ENCODE measurements at regions not wholly inside any gene's neighbourhood (a gene's known extent, or its start where the extent isn't known, plus 50 kb on each side); places are given as distances from the start of the nearest gene placed in this dataset.

- H3K27ac Mint-ChIP-seq, result no peak overlapping the region
- H3K36me3 ChIP-seq (ENCODE audit: insufficient read depth, low read length), result no peaks in the 10 kb centered on the region
- ATAC-seq (ENCODE audit: poor library complexity), result no peak
- peaks cover 0 to 7% of the 10 kb centered on the region in 2 experiments for H3K9me3 ChIP-seq (ENCODE audit: control insufficient read depth in 1 of 2, insufficient read depth in 1 of 2, low read length in 2 of 2)
- H3K27ac ChIP-seq (ENCODE audit: low read depth in 1 of 2, low read length in 2 of 2), result no peak overlapping the region
- no peaks in the 10 kb centered on the region for H3K4me1 ChIP-seq (ENCODE audit: insufficient read depth, low read length)
- no peak overlapping the region for H3K4me3 Mint-ChIP-seq
- DNase-seq, result no peak
- no peaks in the 10 kb centered on the region for H3K36me3 Mint-ChIP-seq (ENCODE audit: low read depth)
- no peaks in the 10 kb centered on the region for H3K27me3 Mint-ChIP-seq
- POLR2A ChIA-PET, result no interaction called here
- H3K9me3 Mint-ChIP-seq, result peaks cover 4% of the 10 kb centered on the region
- H3K4me1 Mint-ChIP-seq (ENCODE audit: low read depth), result no peaks in the 10 kb centered on the region
- no peaks in the 10 kb centered on the region for H3K27me3 ChIP-seq (ENCODE audit: control insufficient read depth in 1 of 2, insufficient read depth in 2 of 2, low read length in 2 of 2)
- H3K4me3 ChIP-seq (ENCODE audit: low read length), result no peak overlapping the region
- intact Hi-C loops (cut with DNase I, micrococcal nuclease), result no loop called here
- CTCF ChIA-PET, result no interaction called here
- TF ChIP-seq CTCF (IDR thresholded peaks at IDR 0.05), result no peak
Observed at GRCh38 chr2:191778041-191778440, 68.8 kb downstream of the CAVIN2 start.

GRCh38 chr2:191782351-191782750 lies 64.5 kb downstream of the CAVIN2 start:
- intact Hi-C loops (cut with DNase I, micrococcal nuclease), result no loop called here
- POLR2A ChIA-PET, result no interaction called here
- H3K4me3 ChIP-seq (ENCODE audit: low read length), result no peak overlapping the region
- no peaks in the 10 kb centered on the region for H3K9me3 ChIP-seq (ENCODE audit: control insufficient read depth in 1 of 2, insufficient read depth in 1 of 2, low read length in 2 of 2)
- no peak overlapping the region for H3K27ac ChIP-seq (ENCODE audit: low read depth in 1 of 2, low read length in 2 of 2)
- DNase-seq (no peak), ATAC-seq (ENCODE audit: poor library complexity) (no peak)
- Mint-ChIP-seq H3K4me3 (no peak overlapping the region), H3K27me3 (peaks cover 2% of the 10 kb centered on the region), H3K27ac (no peak overlapping the region), H3K9me3 (no peaks in the 10 kb centered on the region), H3K36me3 (ENCODE audit: low read depth) (no peaks in the 10 kb centered on the region), H3K4me1 (ENCODE audit: low read depth) (no peaks in the 10 kb centered on the region)
- TF ChIP-seq CTCF (IDR thresholded peaks at IDR 0.05), result no peak
- H3K27me3 ChIP-seq (ENCODE audit: control insufficient read depth in 1 of 2, insufficient read depth in 2 of 2, low read length in 2 of 2), result no peaks in the 10 kb centered on the region
- H3K36me3 ChIP-seq (ENCODE audit: insufficient read depth, low read length), result no peaks in the 10 kb centered on the region
- CTCF ChIA-PET, result no interaction called here
- H3K4me1 ChIP-seq (ENCODE audit: insufficient read depth, low read length), result no peaks in the 10 kb centered on the region

- Histone ChIP-seq H3K27me3 (ENCODE audit: control insufficient read depth in 1 of 2, insufficient read depth in 2 of 2, low read length in 2 of 2) (peaks cover 0 to 2% of the 10 kb centered on the region in 2 experiments), H3K9me3 (ENCODE audit: control insufficient read depth in 1 of 2, insufficient read depth in 1 of 2, low read length in 2 of 2) (no peaks in the 10 kb centered on the region), H3K4me3 (ENCODE audit: low read length) (no peak overlapping the region), H3K4me1 (ENCODE audit: insufficient read depth, low read length) (no peaks in the 10 kb centered on the region), H3K36me3 (ENCODE audit: insufficient read depth, low read length) (no peaks in the 10 kb centered on the region), H3K27ac (ENCODE audit: low read depth in 1 of 2, low read length in 2 of 2) (no peak overlapping the region)
- ChIA-PET POLR2A (no interaction called here), CTCF (no interaction called here)
- no peak for TF ChIP-seq CTCF (IDR thresholded peaks at IDR 0.05)
- Mint-ChIP-seq H3K36me3 (ENCODE audit: low read depth) (no peaks in the 10 kb centered on the region), H3K4me3 (no peak overlapping the region), H3K4me1 (ENCODE audit: low read depth) (no peaks in the 10 kb centered on the region), H3K27ac (no peak overlapping the region), H3K27me3 (peaks cover 13% of the 10 kb centered on the region), H3K9me3 (no peaks in the 10 kb centered on the region)
- intact Hi-C loops (cut with DNase I, micrococcal nuclease), result no loop called here
- ATAC-seq (ENCODE audit: poor library complexity), result no peak
- no peak for DNase-seq
Observed at GRCh38 chr2:191783416-191783815, 63.5 kb downstream of the CAVIN2 start.
